Uterus (tissue), 2 donors: ENCODE measurements at regions not wholly inside any gene's neighbourhood (a gene's known extent, or its start where the extent isn't known, plus 50 kb on each side); places are given as distances from the start of the nearest gene placed in this dataset.

Source experiments
- POLR2A ChIP-seq, 2 donors: fragments of 450-650 bp; IDR thresholded peaks; one replicate each; pipeline ENCODE4 v1.6.1; 2016; ENCODE audit warnings: antibody characterized with exemption in 2 of 2, mild to moderate bottlenecking in 1 of 2, moderate library complexity in 1 of 2
- TF ChIP-seq, protein P1 (sequence below), 4 experiments: fragments of 200-600 bp in 2 of 4; fragments of 450-650 bp in 2 of 4; sonication (generic) in 2 of 4; IDR thresholded peaks; one replicate each; pipeline ENCODE4 v1.5.1; 2016 to 2019; ENCODE audit warnings: antibody characterized with exemption in 4 of 4, mild to moderate bottlenecking in 2 of 4, moderate library complexity in 1 of 4

DNA sequence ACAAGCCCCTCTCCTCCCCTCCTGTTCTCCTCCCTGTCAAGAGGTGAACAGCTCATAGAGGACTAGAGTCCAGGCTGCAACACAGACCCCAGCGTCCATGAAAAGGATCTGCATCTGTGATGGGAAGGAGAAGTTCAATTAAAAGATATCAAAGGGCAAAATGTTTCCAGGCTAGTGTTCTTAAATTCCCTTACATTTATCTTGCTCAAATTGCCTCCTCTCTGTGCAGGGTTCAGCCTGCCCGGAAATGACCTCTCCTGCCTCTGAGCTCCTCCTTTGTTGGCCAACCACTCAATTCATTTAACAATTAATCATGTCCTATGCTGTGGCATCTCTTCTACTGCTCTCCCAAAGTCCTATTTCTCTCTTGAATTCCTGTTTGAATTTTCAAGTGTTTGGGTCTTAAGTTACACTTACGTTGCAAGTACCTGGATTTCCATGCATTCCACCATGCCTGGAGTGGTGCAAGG, 105.3 kb downstream of the TSN start:
- TF ChIP-seq, protein P1, sequence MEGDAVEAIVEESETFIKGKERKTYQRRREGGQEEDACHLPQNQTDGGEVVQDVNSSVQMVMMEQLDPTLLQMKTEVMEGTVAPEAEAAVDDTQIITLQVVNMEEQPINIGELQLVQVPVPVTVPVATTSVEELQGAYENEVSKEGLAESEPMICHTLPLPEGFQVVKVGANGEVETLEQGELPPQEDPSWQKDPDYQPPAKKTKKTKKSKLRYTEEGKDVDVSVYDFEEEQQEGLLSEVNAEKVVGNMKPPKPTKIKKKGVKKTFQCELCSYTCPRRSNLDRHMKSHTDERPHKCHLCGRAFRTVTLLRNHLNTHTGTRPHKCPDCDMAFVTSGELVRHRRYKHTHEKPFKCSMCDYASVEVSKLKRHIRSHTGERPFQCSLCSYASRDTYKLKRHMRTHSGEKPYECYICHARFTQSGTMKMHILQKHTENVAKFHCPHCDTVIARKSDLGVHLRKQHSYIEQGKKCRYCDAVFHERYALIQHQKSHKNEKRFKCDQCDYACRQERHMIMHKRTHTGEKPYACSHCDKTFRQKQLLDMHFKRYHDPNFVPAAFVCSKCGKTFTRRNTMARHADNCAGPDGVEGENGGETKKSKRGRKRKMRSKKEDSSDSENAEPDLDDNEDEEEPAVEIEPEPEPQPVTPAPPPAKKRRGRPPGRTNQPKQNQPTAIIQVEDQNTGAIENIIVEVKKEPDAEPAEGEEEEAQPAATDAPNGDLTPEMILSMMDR (IDR thresholded peaks at IDR 0.05) = no peak
- no peak for TF ChIP-seq POLR2A (IDR thresholded peaks at IDR 0.05)
